Ramos (cell line): ENCODE measurements at regions not wholly inside any gene's neighbourhood (a gene's known extent, or its start where the extent isn't known, plus 50 kb on each side); places are given as distances from the start of the nearest gene placed in this dataset.

Experiments used
- in situ Hi-C: fragments of 300-500 bp; cut with MboI; formaldehyde crosslinking; loops from one replicate; pipeline ENCODE4 v1.14.3; 2022; ENCODE audit warnings: low sequenced_read_pairs; ENCODE audit not compliant: unreplicated experiment

DNA sequence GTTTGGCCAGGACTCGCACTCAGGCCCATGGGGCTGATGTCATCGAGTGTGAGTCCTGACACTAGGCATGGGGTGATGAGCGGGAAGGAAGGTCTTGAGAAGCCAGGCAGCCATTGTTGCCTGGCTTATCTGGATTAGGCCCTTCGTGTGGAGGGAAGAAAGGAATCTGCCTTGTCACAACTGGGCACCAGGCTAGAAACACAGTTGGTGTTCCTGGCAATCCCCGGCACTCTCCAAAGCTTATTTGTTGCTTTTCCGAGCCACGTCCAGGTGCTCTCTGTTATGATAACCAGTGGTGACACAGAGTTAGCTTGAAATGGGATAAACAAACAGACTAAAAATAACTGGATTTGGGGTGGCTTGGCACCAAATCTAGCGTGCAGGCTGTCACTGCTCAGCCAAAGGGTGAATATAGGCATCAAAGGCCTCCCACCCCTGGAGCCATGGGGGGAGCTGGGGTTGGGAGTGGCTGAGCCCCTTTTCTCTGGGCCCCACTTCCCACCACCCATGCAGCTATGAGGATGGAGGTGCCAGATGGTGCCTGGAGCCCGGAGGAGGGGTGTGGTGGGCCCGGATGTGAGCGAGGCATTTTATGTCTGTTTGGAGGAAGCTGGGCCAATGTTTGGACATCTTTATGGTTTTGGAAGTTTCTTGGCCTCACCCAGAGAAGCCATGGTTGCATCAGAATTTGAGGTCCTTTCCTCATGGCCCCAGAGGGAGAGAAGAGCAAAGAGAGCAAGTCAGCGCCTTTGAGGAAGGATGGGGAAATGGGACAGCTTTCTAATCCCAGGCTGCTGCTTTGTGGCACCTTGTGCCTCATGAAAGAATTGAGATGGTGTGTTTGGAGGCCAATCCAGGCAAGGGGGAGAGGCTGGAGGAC, 98.0 kb upstream of the PITX1 start:
- in situ Hi-C loops = no loop called here

DNA sequence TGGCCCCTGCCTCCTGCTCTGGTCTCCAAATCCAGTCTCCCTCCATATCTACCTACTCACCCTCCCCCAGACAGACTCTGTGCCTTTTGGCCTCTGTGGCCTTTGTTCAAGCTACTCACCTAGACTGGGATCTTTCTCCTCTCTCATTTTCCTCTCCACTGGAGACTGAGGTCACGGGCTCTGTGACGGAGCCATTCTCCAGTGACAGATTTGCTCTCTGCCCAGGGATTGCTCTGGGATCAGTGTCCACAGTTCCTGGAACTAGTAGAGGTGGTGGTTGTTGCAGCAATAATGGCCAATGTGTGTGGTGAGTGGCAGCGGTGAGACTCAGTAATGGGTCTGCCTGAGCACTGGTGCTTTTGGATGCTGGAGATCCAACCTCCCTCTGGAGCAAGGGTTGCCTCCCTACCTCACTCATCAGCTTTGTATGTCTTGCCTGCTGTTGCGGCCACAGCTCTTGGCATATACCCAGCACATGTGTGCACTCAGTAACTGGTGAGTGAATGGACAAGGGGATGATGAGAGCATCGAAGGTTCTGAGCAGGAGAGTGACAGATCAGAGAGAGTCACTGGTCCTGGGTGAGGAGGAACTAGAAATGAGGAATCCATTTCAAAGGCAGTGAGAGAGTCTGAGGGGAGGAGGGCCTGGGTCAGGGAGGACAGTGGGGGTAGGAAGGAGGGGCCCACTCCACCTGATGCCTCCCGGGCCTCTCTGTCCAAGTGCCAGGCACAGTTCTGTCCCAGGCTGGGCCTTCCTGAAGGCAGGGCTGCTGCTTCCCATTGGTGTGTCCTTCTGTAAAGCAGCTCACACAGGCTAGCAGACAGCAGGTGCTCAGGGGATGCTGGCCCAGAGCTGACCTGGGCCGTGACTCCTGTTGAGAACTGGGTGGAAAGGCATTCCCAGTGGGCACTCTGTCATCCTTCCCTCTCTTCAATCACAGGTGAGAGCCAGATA, 96.5 kb upstream of the PITX1 start:
- in situ Hi-C loops = no loop called here

DNA sequence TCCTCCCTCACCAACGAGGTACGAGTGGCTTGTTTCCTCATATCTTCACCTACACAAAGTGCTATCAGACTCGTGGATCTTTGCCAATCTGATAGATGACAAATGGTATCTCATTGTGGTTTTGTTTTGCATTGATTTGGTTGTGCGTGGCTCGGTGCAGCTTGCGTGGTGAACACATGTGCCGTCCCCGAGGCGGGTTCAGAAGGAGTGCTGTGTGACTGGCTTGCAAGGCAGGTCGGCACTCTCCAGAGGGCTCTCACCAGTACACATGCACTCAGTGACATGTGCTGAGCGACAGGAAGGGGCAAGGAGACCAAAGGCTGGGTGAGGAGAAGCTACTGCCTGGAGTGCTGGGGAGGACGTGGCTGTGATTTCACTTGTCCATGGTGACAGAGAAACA, 95.3 kb upstream of the PITX1 start:
- in situ Hi-C loops = no loop called here

DNA sequence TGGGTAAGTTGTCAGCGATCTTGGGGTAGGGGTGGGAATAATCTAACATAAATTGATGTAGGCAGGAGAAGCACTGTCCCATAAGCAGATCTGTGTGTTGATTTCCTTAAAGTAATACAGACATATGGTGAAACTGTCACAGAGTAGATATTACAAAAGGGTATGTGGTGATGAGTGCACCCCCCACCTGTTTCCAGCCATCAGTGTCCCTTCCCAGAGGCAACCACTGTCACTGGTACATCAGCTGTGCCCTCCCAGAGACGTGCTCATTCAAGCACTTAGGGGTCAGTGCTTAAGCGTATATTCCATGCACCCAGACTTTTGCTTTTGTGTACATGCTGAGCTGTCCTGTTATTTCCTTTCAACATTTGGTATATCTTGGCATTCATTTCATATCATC, 94.3 kb upstream of the PITX1 start:
- in situ Hi-C loops = no loop called here

DNA sequence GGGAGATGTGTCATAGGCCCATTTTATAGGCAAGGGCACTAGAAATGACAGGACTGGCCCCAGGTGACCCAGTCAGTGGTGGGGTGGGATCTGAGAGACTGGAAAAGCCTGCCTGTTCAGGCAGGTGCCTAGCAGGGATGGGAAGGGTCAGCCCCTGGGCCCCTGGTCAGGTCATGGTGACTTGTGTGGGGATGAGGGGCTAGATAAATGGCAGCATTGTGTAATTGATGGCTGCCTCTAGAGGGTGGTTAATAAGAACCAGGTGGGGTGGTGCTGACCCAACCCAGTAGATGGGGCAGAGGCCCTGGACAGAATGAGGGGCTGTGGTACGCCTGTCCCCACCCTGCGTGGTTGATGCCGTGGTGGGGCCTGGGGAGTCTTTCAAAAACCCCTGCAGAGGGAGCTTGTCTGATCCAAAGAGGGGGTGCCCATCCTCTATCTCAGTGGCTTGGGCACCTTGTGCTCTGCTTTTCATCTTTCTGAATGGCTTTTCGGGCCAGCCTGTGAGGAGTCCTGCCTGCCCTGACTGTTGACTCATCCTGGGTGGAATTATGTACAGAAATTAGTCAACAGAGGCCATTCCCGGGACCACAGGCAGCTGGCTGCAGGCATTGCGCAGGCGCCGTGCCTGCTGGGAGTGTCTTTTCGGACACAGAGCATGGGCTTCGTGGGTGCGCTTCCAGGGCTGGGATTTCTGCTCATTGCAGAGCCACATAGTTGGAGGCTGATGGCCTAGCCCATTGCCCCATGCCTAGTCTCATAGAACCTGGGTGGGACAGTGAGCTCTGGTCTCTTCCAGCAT, 93.6 kb upstream of the PITX1 start:
- in situ Hi-C loops = no loop called here

DNA sequence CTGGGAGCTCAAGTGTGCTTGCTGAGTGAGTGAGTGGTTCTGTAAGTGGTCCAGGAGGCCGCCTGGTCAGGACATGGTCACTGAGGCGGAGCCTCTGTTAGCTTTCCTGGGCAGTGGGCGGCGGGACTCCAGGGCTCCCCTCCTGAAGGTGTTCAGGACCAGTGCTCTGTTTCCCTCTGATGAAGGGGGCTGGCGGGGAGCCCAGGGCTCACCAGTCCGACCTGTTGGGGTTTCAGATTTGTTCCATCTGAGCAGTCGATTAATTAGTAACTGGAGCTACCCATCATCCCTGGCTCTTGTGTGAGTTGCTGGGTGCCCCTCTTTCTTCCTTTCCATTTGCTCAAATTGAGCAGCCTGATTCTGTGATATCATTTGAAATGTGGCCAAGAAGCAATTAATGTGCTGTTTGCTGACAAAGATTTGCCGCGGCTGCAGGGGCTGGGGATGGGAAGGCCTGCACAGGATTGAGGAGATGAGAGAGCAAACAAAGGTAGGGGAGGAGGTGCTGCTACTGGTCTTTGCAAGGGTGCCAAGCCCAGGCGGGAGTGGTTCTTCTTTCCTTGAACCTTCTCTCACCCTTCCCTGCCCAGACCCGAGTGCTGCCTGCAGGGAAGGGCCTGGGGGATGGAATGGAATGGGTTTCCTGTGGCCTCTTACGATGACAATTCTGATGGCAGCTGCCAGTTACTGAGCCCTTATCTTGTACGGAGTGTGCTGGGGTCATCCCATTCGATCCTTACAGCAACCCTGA, 92.8 kb upstream of the PITX1 start:
- in situ Hi-C loops = no loop called here

DNA sequence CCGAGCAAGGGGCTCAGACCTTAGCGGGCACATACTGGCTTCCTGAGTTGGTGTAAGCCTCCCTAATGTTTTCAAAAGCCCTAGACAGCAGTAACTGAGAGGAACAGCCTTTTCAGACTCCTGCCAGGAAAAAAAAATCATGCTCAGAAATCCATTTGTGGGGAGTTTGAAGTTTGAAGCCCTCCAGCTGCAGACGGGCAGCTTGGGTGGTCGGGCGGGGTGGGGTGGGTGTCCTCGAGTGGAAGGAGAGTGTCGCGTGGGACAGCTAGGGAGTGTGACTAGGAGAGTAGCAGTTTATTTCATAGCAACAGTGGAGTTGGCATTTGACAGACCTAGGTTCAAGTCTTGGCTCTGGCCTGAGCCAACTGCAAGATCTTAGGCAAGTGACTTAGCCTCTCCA, 90.7 kb upstream of the PITX1 start:
- in situ Hi-C loops = no loop called here

DNA sequence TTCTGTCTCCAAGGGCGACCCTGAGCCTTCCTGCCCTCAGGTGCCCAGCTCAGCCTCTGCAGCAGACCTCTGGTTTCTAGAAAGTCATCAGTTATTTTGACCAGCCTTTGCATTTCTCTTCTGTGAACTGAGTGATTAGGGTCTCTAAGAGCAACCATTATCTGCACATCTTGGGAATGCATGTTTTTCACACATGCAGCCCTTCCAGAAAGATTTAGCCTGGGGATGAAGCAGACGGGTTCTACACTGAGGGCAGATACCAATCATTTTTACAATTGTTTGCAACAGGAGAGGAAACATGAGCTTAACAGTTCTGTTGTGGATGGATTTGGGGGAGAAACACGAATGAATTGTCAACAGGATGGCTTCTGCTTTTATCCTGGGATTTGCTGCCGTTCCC, 90.1 kb upstream of the PITX1 start:
- in situ Hi-C loops = no loop called here

DNA sequence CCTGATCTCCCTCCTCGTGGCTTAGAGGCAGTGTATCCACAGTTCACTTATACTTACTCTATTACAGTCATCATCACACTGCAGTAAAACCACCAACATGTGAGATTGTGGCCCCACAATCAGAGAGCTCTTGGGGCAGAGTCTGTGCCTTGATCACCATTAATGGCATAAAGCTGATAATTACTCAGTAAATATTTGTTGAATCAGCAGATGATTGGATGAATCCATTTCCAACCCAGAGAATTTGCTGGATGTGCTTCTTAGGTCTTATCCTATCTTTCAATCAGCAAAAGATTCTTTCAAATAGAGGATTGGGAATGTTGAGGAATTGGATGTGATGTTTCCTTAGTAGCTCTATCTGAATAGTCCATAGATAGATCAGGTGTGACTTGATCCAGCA, 88.8 kb upstream of the PITX1 start:
- in situ Hi-C loops = no loop called here

DNA sequence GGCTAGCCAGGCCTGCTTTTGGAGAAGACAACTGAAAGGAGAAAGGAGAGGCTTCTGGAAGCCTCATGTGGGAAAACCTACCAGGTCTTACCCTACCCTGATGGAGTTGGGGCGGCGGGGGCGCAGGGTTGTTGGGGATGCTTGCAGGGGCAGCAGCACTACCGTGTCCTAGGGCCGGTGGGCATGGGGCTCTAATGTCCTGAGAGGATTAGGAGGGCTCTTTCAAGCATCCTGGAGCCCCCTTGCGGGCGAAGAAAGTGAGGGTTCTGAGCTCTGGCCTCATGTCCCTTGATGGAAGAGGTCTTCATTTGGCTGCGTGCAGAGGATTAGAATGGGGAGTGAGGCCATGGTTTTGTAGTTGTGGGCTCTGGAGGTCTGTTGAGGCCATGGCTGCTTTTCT, 86.9 kb upstream of the PITX1 start:
- in situ Hi-C loops = no loop called here

DNA sequence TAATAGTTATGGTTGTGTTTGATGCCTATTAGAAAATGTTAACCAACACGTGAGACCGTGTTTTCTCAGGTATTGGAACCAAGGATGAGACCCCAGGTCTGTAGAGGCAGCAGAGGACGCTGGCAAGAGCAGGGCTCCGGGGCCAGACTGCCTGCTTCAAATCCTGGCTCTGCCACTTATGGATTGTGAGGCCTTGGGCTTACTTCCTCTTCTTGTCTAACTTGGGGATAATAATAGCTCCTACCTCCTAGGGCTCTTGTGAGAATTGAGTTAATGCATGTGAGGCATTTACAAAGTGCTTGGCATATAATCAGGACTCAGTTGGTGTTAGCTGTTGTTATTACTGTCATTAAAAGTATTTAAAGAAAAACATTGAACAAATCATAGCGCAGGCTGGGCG, 85.5 kb upstream of the PITX1 start:
- in situ Hi-C loops = no loop called here

DNA sequence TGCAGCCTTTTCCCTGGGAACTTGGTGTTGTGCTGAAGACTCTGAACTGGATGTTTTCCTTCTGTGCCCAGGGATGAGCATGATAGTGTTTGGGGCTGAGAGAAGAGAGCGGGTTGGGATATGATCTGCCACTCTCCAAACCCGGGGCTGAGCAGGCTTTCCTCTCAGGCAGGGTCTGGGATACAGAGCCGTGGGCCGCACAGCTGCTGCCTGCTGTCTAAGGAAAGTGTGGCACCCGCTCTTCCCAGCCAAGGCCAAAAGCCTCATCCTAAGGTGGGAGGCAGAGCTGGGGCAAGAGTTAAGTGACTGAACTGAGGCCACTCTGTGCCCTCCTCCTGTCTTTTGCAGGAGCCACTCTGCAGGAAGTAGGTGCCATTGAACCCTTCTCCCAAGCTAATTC, 83.6 kb upstream of the PITX1 start:
- in situ Hi-C loops = no loop called here

DNA sequence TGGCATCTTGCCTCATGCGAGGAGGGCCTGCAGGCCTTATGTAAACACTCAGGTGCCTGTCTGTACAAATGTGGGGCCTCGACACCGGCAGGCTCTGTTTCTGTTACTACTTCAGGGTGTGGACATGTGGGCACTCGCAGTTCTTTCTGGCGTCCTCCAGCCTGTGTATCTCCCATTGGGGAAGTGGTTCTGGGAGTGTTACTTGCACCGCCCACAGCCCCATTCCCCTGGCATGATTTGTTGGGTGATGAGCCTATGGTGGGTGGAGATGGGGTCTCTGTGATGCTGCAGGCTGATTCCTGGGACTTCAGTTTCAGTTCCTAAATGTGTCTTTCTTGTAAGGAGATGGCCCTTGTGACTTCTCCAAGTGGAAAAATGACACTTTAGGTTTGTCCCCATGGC, 82.1 kb upstream of the PITX1 start:
- in situ Hi-C loops = no loop called here

DNA sequence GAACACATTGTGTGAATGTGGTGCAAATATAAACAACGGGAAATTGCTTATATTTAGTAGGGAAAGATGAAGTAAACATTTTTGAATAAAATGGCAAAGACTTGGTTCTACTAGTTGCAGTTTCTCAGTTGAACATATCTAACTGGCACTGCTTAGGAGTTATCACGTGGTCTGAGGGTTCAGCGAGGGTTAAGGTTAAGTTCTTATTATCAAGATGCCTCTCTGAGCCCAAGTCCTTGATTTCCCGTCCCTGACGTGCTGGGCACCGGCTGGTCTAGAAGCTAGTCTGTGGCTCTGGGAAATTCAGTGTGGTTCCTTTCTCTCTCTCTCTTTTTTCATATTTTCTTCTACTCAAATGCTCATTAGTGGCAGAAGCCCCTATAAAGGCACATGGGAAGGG, 81.6 kb upstream of the PITX1 start:
- in situ Hi-C loops = no loop called here

DNA sequence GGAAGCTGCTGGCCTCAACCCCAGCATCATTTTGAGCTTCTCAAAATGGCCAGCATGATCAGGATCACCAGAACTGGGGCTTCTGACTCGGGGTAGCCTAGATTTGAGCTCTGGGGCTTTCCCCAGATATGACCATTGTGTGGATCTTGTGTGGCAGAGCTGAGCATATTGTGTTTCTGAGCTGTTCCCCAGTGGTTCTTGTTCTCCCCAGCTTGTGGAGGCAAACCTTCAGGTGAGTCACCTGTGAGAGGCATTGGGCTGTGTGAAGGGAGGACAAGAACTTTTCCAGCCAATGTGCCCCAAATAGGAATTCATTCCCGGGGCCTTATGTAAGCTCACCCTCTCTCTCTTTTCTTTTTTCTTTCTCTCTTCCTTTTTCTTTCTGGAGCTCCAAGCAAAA, 80.7 kb upstream of the PITX1 start:
- in situ Hi-C loops = no loop called here

DNA sequence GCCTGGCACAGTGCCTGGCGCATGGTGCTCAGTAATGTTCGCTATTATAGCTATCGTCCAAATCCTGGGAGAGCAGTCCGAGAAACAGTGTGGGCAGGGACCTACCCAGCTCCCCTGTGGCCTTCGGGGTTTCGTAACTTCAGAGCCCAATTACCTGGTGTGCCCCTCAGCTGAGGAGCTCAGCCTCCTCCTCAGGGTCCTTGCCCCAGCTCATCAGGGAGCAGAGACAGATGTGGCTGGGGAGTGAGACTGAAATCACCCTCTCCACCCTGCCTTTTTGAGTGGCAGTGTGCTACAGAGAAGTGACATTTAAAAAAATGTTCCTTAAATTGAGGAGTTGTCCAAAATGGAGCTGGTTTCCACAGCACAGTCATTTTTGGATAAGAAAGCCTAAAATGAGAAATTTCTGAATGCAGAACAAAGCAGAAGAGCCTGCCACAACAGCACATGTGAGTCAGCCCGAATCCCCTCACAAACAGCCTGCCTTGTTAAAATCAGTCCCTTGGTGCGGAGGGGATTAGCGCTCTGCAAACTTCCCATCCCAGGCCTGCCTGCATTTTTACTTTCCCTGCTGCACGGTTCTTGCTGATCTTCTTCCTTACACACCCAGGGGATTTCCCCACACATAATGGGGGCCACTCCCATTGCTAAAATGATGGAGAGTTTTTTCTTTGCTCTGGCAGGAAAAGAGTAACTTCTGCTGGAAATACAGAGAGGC, 78.1 kb upstream of the PITX1 start:
- in situ Hi-C loops = no loop called here

DNA sequence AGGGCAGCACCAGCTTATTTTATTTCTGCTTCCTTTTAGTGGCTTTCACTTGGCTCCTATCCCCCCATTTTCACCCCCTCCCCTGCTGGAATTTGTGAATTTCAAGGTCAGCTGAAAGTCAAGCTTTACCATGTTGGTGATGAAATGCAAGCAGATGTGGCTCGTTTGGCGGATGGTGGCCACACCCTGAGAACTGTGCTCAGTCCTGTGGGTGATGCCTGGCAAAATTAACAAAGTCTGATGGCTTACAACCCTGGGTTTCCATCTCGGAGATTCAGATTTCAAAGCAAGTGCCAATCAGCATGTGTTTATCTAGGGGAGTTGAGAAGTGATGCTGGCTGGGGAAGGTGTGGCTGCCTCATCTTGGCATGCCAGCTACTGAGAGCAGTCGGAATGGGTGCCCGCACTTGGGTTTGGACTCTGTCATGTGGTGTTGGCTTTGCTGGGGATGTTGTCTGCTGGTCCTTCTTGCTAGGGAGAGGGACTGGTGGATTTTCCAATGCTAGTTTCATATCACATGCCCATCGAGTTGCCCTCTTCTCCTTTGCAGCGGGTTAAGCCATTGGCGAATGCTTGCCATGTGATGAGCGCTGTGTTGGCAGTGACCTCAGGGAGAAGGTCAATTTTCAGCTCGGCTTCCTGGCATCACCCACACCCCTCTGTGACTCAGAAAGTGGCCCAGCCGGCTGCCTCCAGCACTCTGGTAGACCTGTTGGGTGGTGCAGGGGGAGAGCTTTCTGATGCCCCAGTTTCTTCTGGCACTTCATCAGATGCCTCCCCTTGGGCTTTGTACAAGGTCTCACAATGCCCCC, 77.0 kb upstream of the PITX1 start:
- in situ Hi-C loops = no loop called here

DNA sequence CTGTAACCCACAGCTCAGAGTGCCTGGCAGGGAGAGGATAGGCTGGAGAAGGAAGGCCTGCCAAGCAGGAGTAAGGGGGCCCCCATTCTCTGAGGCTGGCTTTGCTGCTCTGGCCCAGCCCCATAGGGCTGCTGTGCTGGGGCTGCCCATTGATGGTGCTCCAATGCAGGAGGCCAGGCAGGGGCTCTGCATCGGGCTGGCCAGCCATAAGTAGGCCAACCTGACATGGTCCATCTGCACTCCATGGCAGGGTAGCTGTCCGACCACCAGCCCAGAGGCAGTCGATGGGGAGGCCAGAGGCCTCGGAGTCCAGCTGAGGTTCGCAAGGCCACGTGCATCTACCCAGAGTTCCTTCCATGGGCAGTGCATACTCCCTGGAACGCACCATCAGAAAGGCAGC, 75.0 kb upstream of the PITX1 start:
- in situ Hi-C loops = no loop called here
